ENCODE measurements at regions not wholly inside any gene's neighbourhood (a gene's known extent, or its start where the extent isn't known, plus 50 kb on each side); places are given as distances from the start of the nearest gene placed in this dataset.
"Not testable (repeated sequence)": the region's sequence is repeated elsewhere in the genome, so short reads cannot be mapped to it uniquely, and the experiment has no call there.

GRCh38 chr7:152543799-152544198 is 108.0 kb upstream of the KMT2C start:
- DNase-seq (ENCODE audit: low spot score): no peak

GRCh38 chr7:152541892-152542291 is 106.1 kb upstream of the KMT2C start:
- DNase-seq (ENCODE audit: low spot score): no peak

GRCh38 chr7:152539190-152539495 is 103.3 kb upstream of the KMT2C start:
- DNase-seq (ENCODE audit: low spot score): not testable (repeated sequence)

- DNase-seq (ENCODE audit: low spot score): not testable (repeated sequence)
Measured at GRCh38 chr7:152538346-152539189, 102.8 kb upstream of the KMT2C start.

GRCh38 chr7:152537639-152538038 is 101.8 kb upstream of the KMT2C start:
- no peak for DNase-seq (ENCODE audit: low spot score)

GRCh38 chr7:152528612-152529011 is 92.8 kb upstream of the KMT2C start:
- no peak for DNase-seq (ENCODE audit: low spot score)

GRCh38 chr7:152527610-152528032 is 91.8 kb upstream of the KMT2C start:
- DNase-seq (ENCODE audit: low spot score): no peak

GRCh38 chr7:152523916-152524315 is 88.1 kb upstream of the KMT2C start:
- DNase-seq (ENCODE audit: low spot score): no peak

- peak; percentile 30 for DNase-seq (ENCODE audit: low spot score)
Measured at GRCh38 chr7:152522571-152523067, 86.8 kb upstream of the KMT2C start.

GRCh38 chr7:152521420-152522337 is 85.9 kb upstream of the KMT2C start:
- no peak for DNase-seq (ENCODE audit: low spot score)

- DNase-seq (ENCODE audit: low spot score): no peak
Measured at GRCh38 chr7:152520861-152521302, 85.1 kb upstream of the KMT2C start.

GRCh38 chr7:152519290-152519689 is 83.5 kb upstream of the KMT2C start:
- DNase-seq (ENCODE audit: low spot score): no peak

- DNase-seq (ENCODE audit: low spot score): no peak
Measured at GRCh38 chr7:152516216-152516615, 80.4 kb upstream of the KMT2C start.

- DNase-seq (ENCODE audit: low spot score): not testable (repeated sequence)
Measured at GRCh38 chr7:152515266-152515950, 79.6 kb upstream of the KMT2C start.

- no peak for DNase-seq (ENCODE audit: low spot score)
Measured at GRCh38 chr7:152514771-152515105, 78.9 kb upstream of the KMT2C start.

- DNase-seq (ENCODE audit: low spot score): no peak
Measured at GRCh38 chr7:152513861-152514770, 78.3 kb upstream of the KMT2C start.

- no peak for DNase-seq (ENCODE audit: low spot score)
Measured at GRCh38 chr7:152512706-152513105, 76.9 kb upstream of the KMT2C start.

GRCh38 chr7:152511736-152512135 is 75.9 kb upstream of the KMT2C start:
- no peak for DNase-seq (ENCODE audit: low spot score)

GRCh38 chr7:152508701-152509100 is 72.9 kb upstream of the KMT2C start:
- no peak for DNase-seq (ENCODE audit: low spot score)

- no peak for DNase-seq (ENCODE audit: low spot score)
Measured at GRCh38 chr7:152505606-152506005, 69.8 kb upstream of the KMT2C start.

GRCh38 chr7:152504816-152505215 is 69.0 kb upstream of the KMT2C start:
- DNase-seq (ENCODE audit: low spot score): no peak

Data from SK-N-DZ (cell line).